ENCODE measurements at regions not wholly inside any gene's neighbourhood (a gene's known extent, or its start where the extent isn't known, plus 50 kb on each side); places are given as distances from the start of the nearest gene placed in this dataset.

- no peak for TF ChIP-seq EZH2 (IDR thresholded peaks at IDR 0.05; ENCODE audit: borderline replicate concordance, control insufficient read depth, low read depth, low read length)
- no peak for TF ChIP-seq NFXL1 (IDR thresholded peaks at IDR 0.05; ENCODE audit: borderline replicate concordance)
- no peak for TF ChIP-seq EP300 (IDR thresholded peaks at IDR 0.05; ENCODE audit: borderline replicate concordance in 1 of 2, control insufficient read depth in 1 of 2, low read depth in 2 of 2, low read length in 2 of 2)
- TF ChIP-seq POLR2AphosphoS5 (IDR thresholded peaks at IDR 0.05; ENCODE audit: low read length): no peak
- TF ChIP-seq NFYB (IDR thresholded peaks at IDR 0.05; ENCODE audit: insufficient read depth, low read depth, low read length): no peak
- no peak for TF ChIP-seq MYC (IDR thresholded peaks at IDR 0.05; ENCODE audit: insufficient read depth, insufficient read length, insufficient replicate concordance, low read length, severe bottlenecking)
- no peak for TF ChIP-seq CTCF (IDR thresholded peaks at IDR 0.05 in 2 of 3, conservative IDR thresholded peaks at IDR 0.05 in 1 of 3; ENCODE audit: control insufficient read depth in 2 of 3, extremely low read depth in 1 of 3, insufficient read depth in 1 of 3, low read depth in 3 of 3, low read length in 3 of 3)
- no peak for TF ChIP-seq ZBTB11 (CRISPR knock-in tag; IDR thresholded peaks at IDR 0.05)
- TF ChIP-seq ZNF274 (IDR thresholded peaks at IDR 0.05; ENCODE audit: insufficient read depth, insufficient read length): no peak
Observed at GRCh38 chr2:58578276-58578675, 337.2 kb upstream of the FANCL start.

Measured in GM12878 (cell line).